Liver (tissue), 8 donors: ENCODE measurements at regions not wholly inside any gene's neighbourhood (a gene's known extent, or its start where the extent isn't known, plus 50 kb on each side); places are given as distances from the start of the nearest gene placed in this dataset.

ENCODE experiments used
- DNase-seq: peaks from one replicate; pipeline ENCODE4 v3.0.0-alpha.2; 2017; ENCODE audit warnings: low spot score
- H3K27ac ChIP-seq, 2 donors: one replicate each; pipeline ENCODE4 v1.7.0; 2013; ENCODE audit warnings: inconsistent platforms in 2 of 2, low read length in 2 of 2, control low read depth in 1 of 2, low read depth in 1 of 2, mild to moderate bottlenecking in 1 of 2
- H3K27me3 ChIP-seq, 4 donors: one replicate each; pipeline versions ENCODE4 v1.6.1 to v1.7.0; 2013; ENCODE audit warnings: low read length in 3 of 4, inconsistent platforms in 1 of 4, mild to moderate bottlenecking in 1 of 4, moderate library complexity in 1 of 4; ENCODE audit not compliant: control insufficient read depth in 4 of 4, insufficient read depth in 4 of 4
- H3K36me3 ChIP-seq, 4 donors: one replicate each; pipeline versions ENCODE4 v1.6.1 to v1.7.0; 2013; ENCODE audit warnings: low read length in 3 of 4, mild to moderate bottlenecking in 3 of 4, low read depth in 1 of 4, moderate library complexity in 1 of 4; ENCODE audit not compliant: control insufficient read depth in 4 of 4, insufficient read depth in 3 of 4
- H3K4me1 ChIP-seq, 4 donors: one replicate each; pipeline versions ENCODE4 v1.6.1 to v1.7.0; 2013; ENCODE audit warnings: low read length in 3 of 4, mild to moderate bottlenecking in 3 of 4, moderate library complexity in 1 of 4; ENCODE audit not compliant: control insufficient read depth in 4 of 4, insufficient read depth in 4 of 4
- H3K4me3 ChIP-seq, 3 donors: one replicate each; pipeline versions ENCODE4 v1.6.1 to v1.7.0; 2013; ENCODE audit warnings: low read length in 3 of 3, control low read depth in 1 of 3, low read depth in 1 of 3, mild to moderate bottlenecking in 1 of 3
- H3K9ac ChIP-seq, 2 donors: one replicate each; pipeline ENCODE4 v1.7.0; 2013; ENCODE audit warnings: low read length in 2 of 2, mild to moderate bottlenecking in 2 of 2, moderate library complexity in 2 of 2, control low read depth in 1 of 2, low read depth in 1 of 2
- H3K9me3 ChIP-seq, 4 donors: one replicate each; pipeline versions ENCODE4 v1.6.1 to v1.7.0; 2013; ENCODE audit warnings: low read length in 3 of 4; ENCODE audit not compliant: control insufficient read depth in 4 of 4
- EGR1 ChIP-seq, 2 donors: IDR thresholded peaks; 2 replicates each; pipeline ENCODE4 v1.6.1; 2016 to 2018; ENCODE audit warnings: antibody characterized with exemption in 2 of 2, low read depth in 2 of 2
- FOXA1 ChIP-seq: IDR thresholded peaks from 2 replicates; pipeline ENCODE4 v1.6.1; 2016; ENCODE audit warnings: antibody characterized with exemption
- FOXA2 ChIP-seq: IDR thresholded peaks from 2 replicates; pipeline ENCODE4 v1.6.1; 2016; ENCODE audit warnings: antibody characterized with exemption
- GABPA ChIP-seq, 2 donors: IDR thresholded peaks in 1 of 2; conservative IDR thresholded peaks in 1 of 2; 2 replicates each; pipeline ENCODE4 v1.6.1; 2016; ENCODE audit warnings: antibody characterized with exemption in 2 of 2, mild to moderate bottlenecking in 1 of 2, moderate library complexity in 1 of 2
- HNF4A ChIP-seq, 2 donors: conservative IDR thresholded peaks; 2 replicates each; pipeline ENCODE4 v1.6.1; 2016; ENCODE audit warnings: antibody characterized with exemption in 2 of 2, mild to moderate bottlenecking in 2 of 2
- HNF4G ChIP-seq: IDR thresholded peaks from 2 replicates; pipeline ENCODE4 v1.6.1; 2016; ENCODE audit warnings: antibody characterized with exemption
- JUND ChIP-seq, 2 donors: IDR thresholded peaks; 2 replicates each; pipeline ENCODE4 v1.6.1; 2016; ENCODE audit warnings: antibody characterized with exemption in 2 of 2
- RAD21 ChIP-seq, 2 donors: IDR thresholded peaks; 2 replicates each; pipeline ENCODE4 v1.6.1; 2016; ENCODE audit warnings: antibody characterized with exemption in 2 of 2, mild to moderate bottlenecking in 2 of 2
- RXRA ChIP-seq, 2 donors: IDR thresholded peaks; 2 replicates each; pipeline ENCODE4 v1.6.1; 2017 to 2018; ENCODE audit warnings: antibody characterized with exemption in 2 of 2, mild to moderate bottlenecking in 1 of 2
- SP1 ChIP-seq: IDR thresholded peaks from 2 replicates; pipeline ENCODE4 v1.6.1; 2018; ENCODE audit warnings: antibody characterized with exemption, mild to moderate bottlenecking
- YY1 ChIP-seq: IDR thresholded peaks from 2 replicates; pipeline ENCODE4 v1.6.1; 2016; ENCODE audit warnings: antibody characterized with exemption, mild to moderate bottlenecking
- WGBS: extraction: QIAGEN DNeasy Blood & Tissue Kit; methylation state at CpG from one replicate; pipeline ENCODE4 v1.1.7; 2013; 5-methylcytosine and 5-hydroxymethylcytosine counted together
- TF ChIP-seq, protein P1 (sequence below): fragments of 150-350 bp; IDR thresholded peaks from 2 replicates; pipeline ENCODE4 v1.5.1; 2017; ENCODE audit warnings: improper control_type of control experiment, low read depth, low read length; ENCODE audit not compliant: missing input control
- TF ChIP-seq, protein P2 (sequence below): IDR thresholded peaks from 2 replicates; pipeline ENCODE4 v1.6.1; 2016; ENCODE audit warnings: antibody characterized with exemption
- TF ChIP-seq, protein P3 (sequence below): IDR thresholded peaks from 2 replicates; pipeline ENCODE4 v1.6.1; 2016; ENCODE audit warnings: antibody characterized with exemption
- TF ChIP-seq, protein P4 (sequence below): IDR thresholded peaks from 2 replicates; pipeline ENCODE4 v1.6.1; 2016; ENCODE audit warnings: antibody characterized with exemption
- TF ChIP-seq, protein P5 (sequence below): IDR thresholded peaks from 2 replicates; pipeline ENCODE4 v1.6.1; 2016; ENCODE audit warnings: antibody characterized with exemption, mild to moderate bottlenecking
- donor health status: healthy.
- donor health status: healthy.
- donor health status: healthy.
- donor health status: healthy.
- donor health status: healthy.

DNA sequence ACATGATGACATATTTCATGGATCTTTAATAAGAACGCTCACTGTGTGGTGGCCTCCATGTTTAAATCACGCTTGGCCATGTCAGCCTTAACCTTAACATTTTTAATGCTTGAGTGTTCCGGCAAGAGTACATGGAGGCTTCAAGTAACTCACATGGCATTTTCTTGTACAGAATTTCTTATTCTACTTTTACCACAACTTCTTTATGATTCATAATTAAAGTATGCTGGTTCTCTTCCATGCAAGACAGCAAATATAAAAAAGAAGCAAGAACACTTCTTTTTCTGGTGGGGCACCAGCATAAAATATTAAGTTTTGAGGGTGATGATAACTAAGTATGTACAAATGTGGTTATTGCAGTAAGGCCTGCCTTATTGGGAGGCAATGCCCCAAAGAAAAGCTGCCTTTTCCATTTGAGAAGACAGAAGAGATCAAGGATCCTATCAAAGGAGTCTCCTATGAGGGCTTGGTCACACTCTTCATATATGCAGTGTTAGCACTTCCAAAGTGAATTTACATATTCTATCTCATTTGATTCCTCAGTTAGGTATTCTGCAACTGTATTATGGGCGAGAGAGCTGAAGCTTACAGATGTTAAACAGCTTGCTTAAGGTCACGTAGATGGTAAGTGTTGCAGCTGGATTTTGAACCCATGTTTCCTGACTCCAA, 382.7 kb upstream of the MEF2C start:
- TF ChIP-seq GABPA (IDR thresholded peaks at IDR 0.05 in 1 of 2, conservative IDR thresholded peaks at IDR 0.05 in 1 of 2) (no peak), YY1 (no peak), FOXA2 (no peak)
- TF ChIP-seq, protein P1, sequence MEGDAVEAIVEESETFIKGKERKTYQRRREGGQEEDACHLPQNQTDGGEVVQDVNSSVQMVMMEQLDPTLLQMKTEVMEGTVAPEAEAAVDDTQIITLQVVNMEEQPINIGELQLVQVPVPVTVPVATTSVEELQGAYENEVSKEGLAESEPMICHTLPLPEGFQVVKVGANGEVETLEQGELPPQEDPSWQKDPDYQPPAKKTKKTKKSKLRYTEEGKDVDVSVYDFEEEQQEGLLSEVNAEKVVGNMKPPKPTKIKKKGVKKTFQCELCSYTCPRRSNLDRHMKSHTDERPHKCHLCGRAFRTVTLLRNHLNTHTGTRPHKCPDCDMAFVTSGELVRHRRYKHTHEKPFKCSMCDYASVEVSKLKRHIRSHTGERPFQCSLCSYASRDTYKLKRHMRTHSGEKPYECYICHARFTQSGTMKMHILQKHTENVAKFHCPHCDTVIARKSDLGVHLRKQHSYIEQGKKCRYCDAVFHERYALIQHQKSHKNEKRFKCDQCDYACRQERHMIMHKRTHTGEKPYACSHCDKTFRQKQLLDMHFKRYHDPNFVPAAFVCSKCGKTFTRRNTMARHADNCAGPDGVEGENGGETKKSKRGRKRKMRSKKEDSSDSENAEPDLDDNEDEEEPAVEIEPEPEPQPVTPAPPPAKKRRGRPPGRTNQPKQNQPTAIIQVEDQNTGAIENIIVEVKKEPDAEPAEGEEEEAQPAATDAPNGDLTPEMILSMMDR: no peak
- H3K9me3 ChIP-seq: no peaks in the 10 kb centered on the region
- H3K4me1 ChIP-seq: no peaks in the 10 kb centered on the region
- DNase-seq: no peak
- H3K27ac ChIP-seq: no peak overlapping the region
- H3K9ac ChIP-seq: no peak overlapping the region
- 95% methylated on average over 5 of the region's 5 CpGs for WGBS
- H3K4me3 ChIP-seq: no peak overlapping the region
- no peaks in the 10 kb centered on the region for H3K36me3 ChIP-seq
- H3K27me3 ChIP-seq: no peaks in the 10 kb centered on the region

DNA sequence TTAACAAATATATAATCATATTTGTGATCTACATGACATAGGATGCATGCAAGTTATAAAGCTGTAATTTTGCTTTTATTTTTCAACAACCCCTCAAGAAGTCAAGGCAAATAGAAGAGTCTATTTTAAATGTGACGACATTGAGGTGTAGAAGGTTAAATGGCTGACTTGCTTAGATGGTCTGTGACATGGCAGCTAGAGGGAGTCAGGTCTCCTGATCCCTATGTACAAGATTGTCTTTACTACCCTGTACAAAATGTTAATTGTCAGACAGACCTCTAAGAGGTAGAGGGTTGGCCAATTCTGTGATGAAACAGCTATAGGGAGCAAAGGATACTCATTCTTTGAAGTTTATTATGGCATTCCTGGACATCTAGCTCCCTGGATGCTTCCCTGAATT, 380.9 kb upstream of the MEF2C start:
- WGBS: 84% methylated on average over 1 of the region's 1 CpG
- Histone ChIP-seq H3K9me3 (no peaks in the 10 kb centered on the region), H3K27ac (no peak overlapping the region), H3K27me3 (no peaks in the 10 kb centered on the region), H3K4me1 (no peaks in the 10 kb centered on the region), H3K36me3 (no peaks in the 10 kb centered on the region), H3K9ac (no peak overlapping the region), H3K4me3 (no peak overlapping the region)
- TF ChIP-seq SP1 (no peak), YY1 (no peak), RXRA (IDR thresholded peaks at IDR 0.05) (no peak), FOXA1 (no peak), HNF4G (no peak), JUND (IDR thresholded peaks at IDR 0.05) (no peak), HNF4A (conservative IDR thresholded peaks at IDR 0.05) (no peak), RAD21 (IDR thresholded peaks at IDR 0.05) (no peak), FOXA2 (no peak), GABPA (IDR thresholded peaks at IDR 0.05 in 1 of 2, conservative IDR thresholded peaks at IDR 0.05 in 1 of 2) (no peak), EGR1 (IDR thresholded peaks at IDR 0.05; ENCODE audit: low read depth in 2 of 2) (no peak)
- TF ChIP-seq, protein P2, sequence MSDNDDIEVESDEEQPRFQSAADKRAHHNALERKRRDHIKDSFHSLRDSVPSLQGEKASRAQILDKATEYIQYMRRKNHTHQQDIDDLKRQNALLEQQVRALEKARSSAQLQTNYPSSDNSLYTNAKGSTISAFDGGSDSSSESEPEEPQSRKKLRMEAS: no peak
- TF ChIP-seq, protein P1: no peak
- TF ChIP-seq, protein P3, sequence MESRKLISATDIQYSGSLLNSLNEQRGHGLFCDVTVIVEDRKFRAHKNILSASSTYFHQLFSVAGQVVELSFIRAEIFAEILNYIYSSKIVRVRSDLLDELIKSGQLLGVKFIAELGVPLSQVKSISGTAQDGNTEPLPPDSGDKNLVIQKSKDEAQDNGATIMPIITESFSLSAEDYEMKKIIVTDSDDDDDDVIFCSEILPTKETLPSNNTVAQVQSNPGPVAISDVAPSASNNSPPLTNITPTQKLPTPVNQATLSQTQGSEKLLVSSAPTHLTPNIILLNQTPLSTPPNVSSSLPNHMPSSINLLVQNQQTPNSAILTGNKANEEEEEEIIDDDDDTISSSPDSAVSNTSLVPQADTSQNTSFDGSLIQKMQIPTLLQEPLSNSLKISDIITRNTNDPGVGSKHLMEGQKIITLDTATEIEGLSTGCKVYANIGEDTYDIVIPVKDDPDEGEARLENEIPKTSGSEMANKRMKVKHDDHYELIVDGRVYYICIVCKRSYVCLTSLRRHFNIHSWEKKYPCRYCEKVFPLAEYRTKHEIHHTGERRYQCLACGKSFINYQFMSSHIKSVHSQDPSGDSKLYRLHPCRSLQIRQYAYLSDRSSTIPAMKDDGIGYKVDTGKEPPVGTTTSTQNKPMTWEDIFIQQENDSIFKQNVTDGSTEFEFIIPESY: no peak
- TF ChIP-seq, protein P4, sequence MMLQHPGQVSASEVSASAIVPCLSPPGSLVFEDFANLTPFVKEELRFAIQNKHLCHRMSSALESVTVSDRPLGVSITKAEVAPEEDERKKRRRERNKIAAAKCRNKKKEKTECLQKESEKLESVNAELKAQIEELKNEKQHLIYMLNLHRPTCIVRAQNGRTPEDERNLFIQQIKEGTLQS: no peak
- TF ChIP-seq, protein P5, sequence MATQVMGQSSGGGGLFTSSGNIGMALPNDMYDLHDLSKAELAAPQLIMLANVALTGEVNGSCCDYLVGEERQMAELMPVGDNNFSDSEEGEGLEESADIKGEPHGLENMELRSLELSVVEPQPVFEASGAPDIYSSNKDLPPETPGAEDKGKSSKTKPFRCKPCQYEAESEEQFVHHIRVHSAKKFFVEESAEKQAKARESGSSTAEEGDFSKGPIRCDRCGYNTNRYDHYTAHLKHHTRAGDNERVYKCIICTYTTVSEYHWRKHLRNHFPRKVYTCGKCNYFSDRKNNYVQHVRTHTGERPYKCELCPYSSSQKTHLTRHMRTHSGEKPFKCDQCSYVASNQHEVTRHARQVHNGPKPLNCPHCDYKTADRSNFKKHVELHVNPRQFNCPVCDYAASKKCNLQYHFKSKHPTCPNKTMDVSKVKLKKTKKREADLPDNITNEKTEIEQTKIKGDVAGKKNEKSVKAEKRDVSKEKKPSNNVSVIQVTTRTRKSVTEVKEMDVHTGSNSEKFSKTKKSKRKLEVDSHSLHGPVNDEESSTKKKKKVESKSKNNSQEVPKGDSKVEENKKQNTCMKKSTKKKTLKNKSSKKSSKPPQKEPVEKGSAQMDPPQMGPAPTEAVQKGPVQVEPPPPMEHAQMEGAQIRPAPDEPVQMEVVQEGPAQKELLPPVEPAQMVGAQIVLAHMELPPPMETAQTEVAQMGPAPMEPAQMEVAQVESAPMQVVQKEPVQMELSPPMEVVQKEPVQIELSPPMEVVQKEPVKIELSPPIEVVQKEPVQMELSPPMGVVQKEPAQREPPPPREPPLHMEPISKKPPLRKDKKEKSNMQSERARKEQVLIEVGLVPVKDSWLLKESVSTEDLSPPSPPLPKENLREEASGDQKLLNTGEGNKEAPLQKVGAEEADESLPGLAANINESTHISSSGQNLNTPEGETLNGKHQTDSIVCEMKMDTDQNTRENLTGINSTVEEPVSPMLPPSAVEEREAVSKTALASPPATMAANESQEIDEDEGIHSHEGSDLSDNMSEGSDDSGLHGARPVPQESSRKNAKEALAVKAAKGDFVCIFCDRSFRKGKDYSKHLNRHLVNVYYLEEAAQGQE: no peak
- DNase-seq: no peak
